ENCODE measurements at regions not wholly inside any gene's neighbourhood (a gene's known extent, or its start where the extent isn't known, plus 50 kb on each side); places are given as distances from the start of the nearest gene placed in this dataset.

- DNase-seq: no peak
These were observed 468.6 kb downstream of the COG6 start for GRCh38 chr13:40123962-40124632.

DNA sequence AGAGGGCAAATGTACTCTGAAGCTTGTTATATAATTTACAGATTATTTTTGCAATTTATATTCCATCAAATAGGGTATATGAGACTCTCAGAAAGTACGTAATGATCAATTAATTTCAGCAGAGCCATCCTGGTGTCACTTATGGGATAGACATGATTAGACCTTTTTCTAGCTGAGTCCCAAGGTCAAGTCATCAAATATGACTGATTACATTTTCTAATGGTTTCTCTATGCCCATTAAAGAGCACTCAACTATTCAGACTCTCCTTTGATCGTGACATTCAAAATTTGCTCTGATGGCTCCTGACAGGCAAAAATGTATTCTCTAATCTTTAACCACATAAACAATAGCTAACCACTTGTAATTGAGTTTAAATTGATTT lies 469.2 kb downstream of the COG6 start:
- DNase-seq: no peak

GRCh38 chr13:40125336-40125735 lies 469.9 kb downstream of the COG6 start:
- DNase-seq: no peak

GRCh38 chr13:40126306-40127085 lies 471.0 kb downstream of the COG6 start:
- DNase-seq: no peak

DNA sequence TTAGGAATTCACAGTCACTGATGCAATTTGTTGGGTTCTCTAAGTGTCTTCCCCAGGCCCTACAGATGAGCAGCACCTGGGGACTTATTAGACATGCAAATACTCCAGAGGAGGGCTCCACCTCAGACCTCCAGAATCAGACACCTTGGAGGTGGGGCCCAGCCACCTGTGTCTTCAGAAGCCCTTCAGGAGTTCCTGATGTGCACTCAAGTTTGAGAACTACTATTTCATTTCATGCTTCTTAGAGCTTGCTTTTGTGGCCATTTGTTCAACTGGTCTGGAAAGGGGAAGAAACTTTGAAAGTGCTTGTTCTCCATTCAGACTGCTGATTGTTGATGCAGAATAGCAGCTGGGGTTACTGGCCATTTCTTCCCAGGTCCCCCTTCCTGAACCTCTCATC lies 472.0 kb downstream of the COG6 start:
- DNase-seq: no peak

DNA sequence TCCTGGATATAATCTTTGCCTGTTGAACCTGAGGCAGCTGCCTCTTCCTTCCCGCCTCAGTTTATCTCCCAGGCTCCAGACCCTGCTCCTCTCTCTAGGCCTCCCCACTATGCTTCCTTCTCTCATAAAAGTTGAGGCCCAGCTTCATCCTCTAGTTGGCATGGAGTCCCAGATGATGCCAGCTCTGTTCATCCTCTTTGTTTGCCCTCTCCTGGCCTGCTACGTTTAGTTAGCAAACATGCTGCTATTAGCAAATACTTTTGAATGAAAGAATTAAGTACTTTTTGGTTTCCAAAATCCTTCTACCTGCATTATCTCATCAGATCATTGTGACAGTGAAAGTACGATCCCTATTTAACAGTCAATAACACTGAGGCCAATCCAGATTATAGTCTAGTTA lies 472.5 kb downstream of the COG6 start:
- DNase-seq: no peak

DNA sequence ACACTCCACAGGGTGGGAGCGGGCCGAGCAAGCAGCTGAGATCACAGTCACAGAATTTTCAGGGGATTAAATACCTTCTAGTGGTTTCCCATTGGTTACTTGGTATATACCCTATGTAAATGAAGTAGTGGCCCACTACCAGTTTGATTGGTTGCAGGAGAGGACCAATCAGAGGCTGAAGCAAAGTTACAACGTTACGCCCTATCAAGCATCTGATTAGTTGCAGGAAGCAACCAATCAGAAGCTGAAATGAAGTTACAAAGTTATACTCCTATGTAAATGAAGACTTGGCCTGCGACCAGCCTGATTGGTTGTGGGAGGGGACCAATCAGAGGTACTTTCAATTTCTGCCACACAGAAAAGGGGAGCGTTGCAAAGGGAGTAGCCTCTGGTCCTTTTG lies 474.0 kb downstream of the COG6 start:
- DNase-seq: no peak

DNA sequence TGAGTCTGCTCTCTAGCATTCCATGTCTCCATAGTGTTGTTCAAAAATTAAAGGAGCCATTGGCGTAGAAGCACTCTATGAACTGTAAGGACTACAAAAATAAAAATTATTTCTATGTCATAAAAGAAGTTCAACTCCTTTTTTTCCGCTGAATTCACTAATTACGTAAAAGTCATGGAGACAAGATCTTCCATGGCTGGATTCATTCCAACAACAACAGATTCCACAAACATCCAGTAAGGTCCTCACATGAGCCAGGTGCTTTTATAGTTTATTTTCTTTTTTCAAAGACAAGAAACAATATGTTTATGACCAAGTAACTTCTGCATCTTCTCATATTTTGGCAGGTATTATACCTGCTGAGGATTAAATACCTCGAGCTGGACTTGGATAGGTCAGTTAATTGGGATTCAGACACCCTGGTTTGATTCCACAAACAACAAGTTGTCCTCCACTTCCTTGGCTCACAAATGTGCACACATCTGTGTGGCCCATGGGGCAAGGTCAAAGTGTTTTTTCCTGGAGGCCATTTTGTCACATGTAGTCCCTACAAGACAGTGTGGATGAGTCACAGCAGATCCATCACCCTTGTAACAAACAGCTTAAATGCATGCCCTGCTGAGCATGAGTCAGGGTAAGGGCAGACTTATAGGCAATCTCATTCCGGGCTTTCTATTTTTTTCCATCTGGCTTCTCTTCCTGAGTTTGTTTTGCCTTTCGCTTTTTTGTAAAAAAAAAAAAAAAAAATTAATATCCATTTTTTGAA lies 475.6 kb downstream of the COG6 start:
- DNase-seq: no peak

DNA sequence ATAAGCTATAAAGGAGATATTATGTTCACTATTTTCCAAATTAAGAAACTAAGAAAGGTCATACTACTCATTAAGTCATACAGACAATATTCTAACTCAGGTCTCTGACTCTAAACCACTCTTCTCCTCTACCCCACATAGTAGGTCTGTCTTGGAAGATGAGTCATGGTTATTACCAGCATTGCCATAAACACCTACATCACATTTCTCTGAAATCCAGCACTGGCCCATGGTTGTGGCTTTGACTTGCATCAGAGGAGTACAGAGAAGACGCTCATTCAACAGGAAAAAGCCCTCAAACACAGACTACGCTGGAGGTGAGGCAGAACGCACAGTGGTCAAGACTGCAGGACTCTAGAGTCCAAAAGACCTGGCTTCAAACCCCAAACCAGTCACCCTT lies 476.8 kb downstream of the COG6 start:
- no peak for DNase-seq

GRCh38 chr13:40136896-40137295 lies 481.4 kb downstream of the COG6 start:
- no peak for DNase-seq

GRCh38 chr13:40137400-40137799 lies 481.9 kb downstream of the COG6 start:
- no peak for DNase-seq

DNA sequence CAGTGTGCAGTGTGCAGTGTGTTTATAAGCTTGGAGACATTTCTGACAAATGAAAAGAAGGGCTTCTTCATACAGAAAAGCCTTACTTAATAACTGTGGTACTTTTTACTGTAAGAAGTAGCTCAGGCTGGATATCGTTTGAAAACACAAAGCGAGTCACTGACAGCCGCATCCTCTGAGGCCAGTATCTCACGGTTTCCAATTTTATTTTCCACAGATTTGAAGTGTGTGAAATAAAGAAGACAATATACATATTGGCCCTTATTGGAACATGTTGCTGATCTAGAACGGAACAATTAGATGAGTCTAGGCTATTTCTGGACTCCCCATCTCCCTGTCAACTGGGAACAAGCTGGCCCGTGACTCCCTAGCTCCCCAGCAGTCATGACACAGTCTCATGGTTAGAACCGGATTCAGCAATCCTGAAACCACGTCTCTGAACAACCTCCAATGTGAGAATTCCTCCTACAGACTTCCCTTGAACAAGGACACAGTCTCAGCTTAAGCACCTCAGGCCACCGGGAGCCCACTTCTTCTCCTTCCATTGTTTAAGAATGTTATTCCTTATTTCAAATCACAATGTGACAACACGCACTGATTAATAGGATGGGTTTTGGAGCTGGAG lies 484.5 kb downstream of the COG6 start:
- DNase-seq: no peak

DNA sequence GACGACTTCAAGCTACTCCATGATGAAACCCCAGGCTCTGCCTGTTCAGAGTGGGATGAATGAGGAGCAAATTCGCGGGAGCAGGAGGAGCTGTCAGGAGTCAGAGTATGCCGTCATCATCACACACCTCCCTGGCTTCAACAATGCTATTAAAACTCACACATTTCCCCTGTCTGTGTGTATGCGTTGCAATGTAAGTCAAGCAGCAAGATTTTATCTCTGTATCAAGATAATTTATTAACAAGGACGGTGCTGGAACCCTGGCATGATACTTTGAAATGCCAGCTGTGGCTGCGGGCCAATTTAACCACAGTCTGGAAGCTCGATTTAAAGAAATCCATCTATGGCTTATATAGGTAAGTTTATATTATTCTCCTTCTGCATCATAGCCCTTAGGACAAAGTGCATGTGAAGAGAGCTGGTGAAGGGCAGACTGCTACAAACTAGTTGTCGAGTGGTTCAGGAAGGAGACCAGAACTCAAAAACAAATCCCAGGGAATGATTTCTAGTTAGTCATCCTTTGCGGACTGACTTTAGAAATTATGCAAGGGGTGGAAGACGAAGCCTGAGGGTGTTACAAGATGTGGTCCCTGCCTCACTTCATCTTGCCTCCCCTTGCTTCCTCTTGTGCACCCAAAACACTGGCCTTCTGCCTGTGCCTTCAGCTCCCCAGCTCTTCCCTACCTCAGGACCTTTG lies 486.5 kb downstream of the COG6 start:
- no peak for DNase-seq

GRCh38 chr13:40143106-40143505 lies 487.6 kb downstream of the COG6 start:
- no peak for DNase-seq

- DNase-seq: no peak
These were observed 488.1 kb downstream of the COG6 start for GRCh38 chr13:40143559-40143958.

GRCh38 chr13:40145139-40145538 lies 489.7 kb downstream of the COG6 start:
- no peak for DNase-seq

DNA sequence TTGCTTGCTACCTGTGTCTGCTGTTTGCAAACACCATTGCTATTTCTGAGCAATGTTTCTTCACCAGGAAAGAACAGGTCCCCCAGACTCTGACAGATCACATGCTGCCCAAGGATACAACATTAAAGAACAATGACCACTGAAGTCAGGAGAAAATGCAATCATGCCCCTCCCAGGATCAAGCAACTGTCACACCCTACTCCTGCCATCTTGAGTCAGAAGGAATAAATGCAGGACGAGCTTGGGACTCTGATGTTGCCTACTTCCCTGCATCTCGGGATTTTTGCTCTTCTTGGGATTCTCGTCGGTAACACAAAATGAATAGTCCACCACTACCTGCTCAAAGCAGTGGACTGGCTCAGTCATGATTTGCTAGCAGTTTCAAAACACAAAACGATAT lies 490.6 kb downstream of the COG6 start:
- no peak for DNase-seq

DNA sequence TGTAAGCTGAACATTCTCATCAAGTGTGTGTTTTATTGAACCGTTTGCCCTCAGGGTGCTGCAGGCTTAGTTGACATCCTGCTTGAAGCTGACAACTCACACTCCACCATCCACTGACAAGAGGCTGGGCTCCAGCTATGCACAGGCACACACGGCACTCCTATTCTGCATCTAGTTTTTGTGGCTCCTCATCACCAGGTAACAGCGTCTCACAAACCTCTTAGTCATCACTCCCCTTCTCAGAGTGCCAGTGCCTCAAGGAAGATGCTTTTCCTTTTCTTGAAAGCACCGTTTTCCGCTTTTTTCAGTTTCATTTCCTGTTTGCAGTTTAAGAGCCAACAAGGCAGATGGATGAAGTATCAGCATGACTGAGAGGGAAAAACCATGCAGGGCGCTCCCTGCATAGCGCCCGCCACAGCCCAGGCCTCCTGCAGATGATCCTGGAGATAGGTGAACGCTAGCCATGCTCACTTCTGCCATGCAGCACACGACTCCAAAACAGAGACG lies 491.2 kb downstream of the COG6 start:
- DNase-seq: no peak

DNA sequence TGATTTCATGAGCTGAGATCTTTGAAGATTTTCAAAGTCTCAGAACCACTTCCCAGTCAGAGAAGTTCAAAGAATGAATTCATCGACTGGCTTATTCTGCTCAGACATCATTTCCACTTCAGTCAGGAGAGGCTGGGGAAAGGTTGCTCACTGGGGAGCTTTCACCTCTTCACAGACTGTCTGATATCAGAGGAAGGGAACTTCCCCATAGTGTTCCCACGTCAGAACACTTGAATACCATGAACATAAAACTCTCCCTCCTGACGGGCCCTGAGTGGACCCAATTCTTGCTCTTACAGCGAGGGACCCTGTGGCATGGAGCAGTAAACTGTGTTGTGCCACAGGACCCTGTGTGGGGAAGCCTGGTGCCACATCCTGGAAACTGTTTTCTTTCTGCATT lies 492.6 kb downstream of the COG6 start:
- no peak for DNase-seq

DNA sequence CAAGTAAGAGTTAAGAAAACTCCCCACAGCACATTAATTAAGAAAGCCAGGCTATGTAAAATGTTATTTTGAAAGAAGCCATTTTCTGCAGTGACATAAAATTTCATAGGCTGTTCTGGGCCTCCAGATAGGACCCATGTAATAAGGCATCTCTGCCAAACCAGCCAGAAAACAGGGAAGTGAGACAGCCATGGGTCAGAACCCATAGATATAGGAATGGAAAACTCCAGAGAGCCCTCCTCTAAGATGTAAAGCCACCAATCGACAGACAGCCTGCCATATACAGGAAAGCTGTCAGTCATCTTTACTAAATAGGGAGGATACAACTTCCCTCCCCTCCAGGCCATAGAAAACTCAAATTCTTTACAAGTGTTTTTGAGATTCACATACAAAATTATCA lies 493.3 kb downstream of the COG6 start:
- no peak for DNase-seq

GRCh38 chr13:40149611-40150274 lies 494.3 kb downstream of the COG6 start:
- DNase-seq: no peak

DNA sequence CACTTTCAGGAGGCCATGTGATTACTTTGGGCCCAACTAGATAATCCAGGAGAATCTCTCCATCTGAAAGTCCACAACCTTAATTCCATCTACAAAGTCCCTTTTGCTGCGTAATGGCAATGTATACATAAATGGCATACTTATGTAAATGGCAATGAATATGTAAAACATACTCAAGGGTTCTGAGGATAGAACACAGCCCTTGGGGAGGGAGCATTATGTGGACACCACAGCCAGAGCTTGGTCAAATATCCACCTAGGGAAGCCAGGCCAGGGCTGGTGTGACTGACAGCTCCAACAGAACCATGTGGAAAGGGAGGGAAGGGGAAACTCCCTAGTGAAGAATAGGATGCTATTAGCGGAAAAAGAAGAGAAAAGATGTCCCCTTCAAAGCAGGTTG lies 496.2 kb downstream of the COG6 start:
- no peak for DNase-seq

Measured in NCI-H1436 treated with DMSO at 0.1 percent for 48 hours (cell line).